ENCODE measurements at regions not wholly inside any gene's neighbourhood (a gene's known extent, or its start where the extent isn't known, plus 50 kb on each side); places are given as distances from the start of the nearest gene placed in this dataset.

DNA sequence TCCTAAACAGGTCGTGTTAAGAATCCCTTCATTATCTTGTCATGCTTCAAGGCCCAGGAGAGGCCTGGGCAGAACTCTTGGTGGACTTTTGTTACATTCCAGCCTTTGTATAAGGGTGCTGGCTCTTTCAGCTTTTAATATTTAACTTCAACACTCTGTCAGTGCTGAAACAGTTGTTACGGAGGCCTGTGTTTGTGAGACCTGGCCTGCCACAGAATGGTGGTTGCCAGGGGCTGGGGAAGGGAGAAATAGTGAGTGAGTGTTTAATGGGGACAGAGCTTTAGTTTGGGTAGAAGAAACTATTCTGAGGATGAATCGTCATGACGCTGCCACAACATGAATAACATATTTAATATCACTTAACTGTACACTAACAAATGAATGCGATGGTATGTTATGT, 1027.6 kb upstream of the PRKX start:
- TF ChIP-seq, protein P1, sequence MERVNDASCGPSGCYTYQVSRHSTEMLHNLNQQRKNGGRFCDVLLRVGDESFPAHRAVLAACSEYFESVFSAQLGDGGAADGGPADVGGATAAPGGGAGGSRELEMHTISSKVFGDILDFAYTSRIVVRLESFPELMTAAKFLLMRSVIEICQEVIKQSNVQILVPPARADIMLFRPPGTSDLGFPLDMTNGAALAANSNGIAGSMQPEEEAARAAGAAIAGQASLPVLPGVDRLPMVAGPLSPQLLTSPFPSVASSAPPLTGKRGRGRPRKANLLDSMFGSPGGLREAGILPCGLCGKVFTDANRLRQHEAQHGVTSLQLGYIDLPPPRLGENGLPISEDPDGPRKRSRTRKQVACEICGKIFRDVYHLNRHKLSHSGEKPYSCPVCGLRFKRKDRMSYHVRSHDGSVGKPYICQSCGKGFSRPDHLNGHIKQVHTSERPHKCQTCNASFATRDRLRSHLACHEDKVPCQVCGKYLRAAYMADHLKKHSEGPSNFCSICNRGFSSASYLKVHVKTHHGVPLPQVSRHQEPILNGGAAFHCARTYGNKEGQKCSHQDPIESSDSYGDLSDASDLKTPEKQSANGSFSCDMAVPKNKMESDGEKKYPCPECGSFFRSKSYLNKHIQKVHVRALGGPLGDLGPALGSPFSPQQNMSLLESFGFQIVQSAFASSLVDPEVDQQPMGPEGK (CRISPR knock-in tag; IDR thresholded peaks at IDR 0.05; ENCODE audit: borderline replicate concordance), result no peak
- TF ChIP-seq SNAI2 (CRISPR knock-in tag; IDR thresholded peaks at IDR 0.05), result no peak
- no peak for TF ChIP-seq PPARA (CRISPR knock-in tag; IDR thresholded peaks at IDR 0.05; ENCODE audit: borderline replicate concordance)
- TF ChIP-seq ZNF8 (CRISPR knock-in tag; IDR thresholded peaks at IDR 0.05), result no peak
- TF ChIP-seq ZFP3 (CRISPR knock-in tag; IDR thresholded peaks at IDR 0.05), result no peak
- TF ChIP-seq, protein P2, sequence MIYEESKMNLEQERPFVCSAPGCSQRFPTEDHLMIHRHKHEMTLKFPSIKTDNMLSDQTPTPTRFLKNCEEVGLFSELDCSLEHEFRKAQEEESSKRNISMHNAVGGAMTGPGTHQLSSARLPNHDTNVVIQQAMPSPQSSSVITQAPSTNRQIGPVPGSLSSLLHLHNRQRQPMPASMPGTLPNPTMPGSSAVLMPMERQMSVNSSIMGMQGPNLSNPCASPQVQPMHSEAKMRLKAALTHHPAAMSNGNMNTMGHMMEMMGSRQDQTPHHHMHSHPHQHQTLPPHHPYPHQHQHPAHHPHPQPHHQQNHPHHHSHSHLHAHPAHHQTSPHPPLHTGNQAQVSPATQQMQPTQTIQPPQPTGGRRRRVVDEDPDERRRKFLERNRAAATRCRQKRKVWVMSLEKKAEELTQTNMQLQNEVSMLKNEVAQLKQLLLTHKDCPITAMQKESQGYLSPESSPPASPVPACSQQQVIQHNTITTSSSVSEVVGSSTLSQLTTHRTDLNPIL (CRISPR knock-in tag; IDR thresholded peaks at IDR 0.05; ENCODE audit: low read depth), result no peak
- TF ChIP-seq, protein P3, sequence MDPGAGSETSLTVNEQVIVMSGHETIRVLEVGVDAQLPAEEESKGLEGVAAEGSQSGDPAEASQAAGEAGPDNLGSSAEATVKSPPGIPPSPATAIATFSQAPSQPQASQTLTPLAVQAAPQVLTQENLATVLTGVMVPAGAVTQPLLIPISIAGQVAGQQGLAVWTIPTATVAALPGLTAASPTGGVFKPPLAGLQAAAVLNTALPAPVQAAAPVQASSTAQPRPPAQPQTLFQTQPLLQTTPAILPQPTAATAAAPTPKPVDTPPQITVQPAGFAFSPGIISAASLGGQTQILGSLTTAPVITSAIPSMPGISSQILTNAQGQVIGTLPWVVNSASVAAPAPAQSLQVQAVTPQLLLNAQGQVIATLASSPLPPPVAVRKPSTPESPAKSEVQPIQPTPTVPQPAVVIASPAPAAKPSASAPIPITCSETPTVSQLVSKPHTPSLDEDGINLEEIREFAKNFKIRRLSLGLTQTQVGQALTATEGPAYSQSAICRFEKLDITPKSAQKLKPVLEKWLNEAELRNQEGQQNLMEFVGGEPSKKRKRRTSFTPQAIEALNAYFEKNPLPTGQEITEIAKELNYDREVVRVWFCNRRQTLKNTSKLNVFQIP (CRISPR knock-in tag; IDR thresholded peaks at IDR 0.05; ENCODE audit: borderline replicate concordance, low read depth), result no peak
